OCI-LY1 (cell line): ENCODE measurements at regions not wholly inside any gene's neighbourhood (a gene's known extent, or its start where the extent isn't known, plus 50 kb on each side); places are given as distances from the start of the nearest gene placed in this dataset.

ENCODE experiments used
- H2AFZ ChIP-seq: fragments of 200-600 bp; sonication (generic), shearing (Covaris generic); 2 replicates; pipeline ENCODE4 v1.6.0; 2014; ENCODE audit warnings: antibody characterized with exemption, mild to moderate bottlenecking, low read length
- H3F3A ChIP-seq: fragments of 200-600 bp; sonication (generic), shearing (Covaris generic); 2 replicates; pipeline ENCODE4 v1.6.0; 2014; ENCODE audit warnings: mild to moderate bottlenecking, antibody characterized with exemption, low read length, moderate library complexity; ENCODE audit not compliant: insufficient read depth
- H3K27ac ChIP-seq: fragments of 200-600 bp; sonication (generic); 2 replicates; pipeline ENCODE4 v1.5.1; 2014; ENCODE audit warnings: low read length, mixed run types, mild to moderate bottlenecking, low read depth; ENCODE audit not compliant: poor library complexity, severe bottlenecking
- H3K27me3 ChIP-seq: fragments of 200-600 bp; sonication (generic); 2 replicates; pipeline ENCODE4 v1.6.0; 2014; ENCODE audit warnings: antibody characterized with exemption, mild to moderate bottlenecking, low read length, moderate library complexity; ENCODE audit not compliant: insufficient read depth
- H3K36me3 ChIP-seq: fragments of 200-600 bp; sonication (generic); 2 replicates; pipeline ENCODE4 v1.6.1; 2014; ENCODE audit warnings: mild to moderate bottlenecking, antibody characterized with exemption, low read length, moderate library complexity, mixed read lengths; ENCODE audit not compliant: insufficient read depth
- H3K4me1 ChIP-seq: fragments of 200-600 bp; sonication (generic); 2 replicates; pipeline ENCODE4 v1.5.1; 2014; ENCODE audit warnings: mild to moderate bottlenecking, low read length, moderate library complexity; ENCODE audit not compliant: insufficient read depth, severe bottlenecking
- H3K4me2 ChIP-seq: fragments of 200-600 bp; sonication (generic), shearing (Covaris generic); 2 replicates; pipeline ENCODE4 v1.6.1; 2014; ENCODE audit warnings: low read length
- H3K4me3 ChIP-seq: fragments of 200-600 bp; sonication (generic); 2 replicates; pipeline ENCODE4 v1.5.1; 2014; ENCODE audit warnings: low read length, low read depth, mild to moderate bottlenecking, mixed read lengths; ENCODE audit not compliant: poor library complexity, severe bottlenecking
- H3K79me2 ChIP-seq: fragments of 200-600 bp; shearing (Covaris generic); 2 replicates; pipeline ENCODE4 v1.6.1; 2016; ENCODE audit warnings: mixed run types, low read length, mixed read lengths; ENCODE audit not compliant: insufficient read depth
- H3K9ac ChIP-seq: fragments of 200-600 bp; sonication (generic), shearing (Covaris generic); 2 replicates; pipeline ENCODE4 v1.6.1; 2014; ENCODE audit warnings: mild to moderate bottlenecking, low read length, mixed read lengths
- H3K9me2 ChIP-seq: fragments of 200-600 bp; sonication (generic), shearing (Covaris generic); 2 replicates; pipeline ENCODE4 v1.6.1; 2014; ENCODE audit warnings: low read depth, mild to moderate bottlenecking, low read length, mixed read lengths
- H3K9me3 ChIP-seq: fragments of 200-600 bp; shearing (Covaris generic); 2 replicates; pipeline ENCODE4 v1.6.1; 2014; ENCODE audit warnings: low read length, mixed read lengths
- H4K20me1 ChIP-seq: fragments of 200-600 bp; sonication (generic), shearing (Covaris generic); 2 replicates; pipeline ENCODE4 v1.6.0; 2016; ENCODE audit warnings: mild to moderate bottlenecking, low read length; ENCODE audit not compliant: insufficient read depth
- EZH2 ChIP-seq: fragments of 200-600 bp; sonication (generic), shearing (Covaris generic); IDR thresholded peaks from 2 replicates; pipeline ENCODE4 v1.8.0; 2017; ENCODE audit warnings: borderline replicate concordance, mixed run types, mild to moderate bottlenecking, antibody characterized with exemption, low read length, moderate library complexity, mixed read lengths
- TF ChIP-seq, protein P1 (sequence below): fragments of 200-600 bp; sonication (generic), shearing (Covaris generic); IDR thresholded peaks from 2 replicates; pipeline ENCODE4 v1.5.1; 2017; ENCODE audit warnings: mild to moderate bottlenecking, antibody characterized with exemption, low read length, moderate library complexity, mixed read lengths

DNA sequence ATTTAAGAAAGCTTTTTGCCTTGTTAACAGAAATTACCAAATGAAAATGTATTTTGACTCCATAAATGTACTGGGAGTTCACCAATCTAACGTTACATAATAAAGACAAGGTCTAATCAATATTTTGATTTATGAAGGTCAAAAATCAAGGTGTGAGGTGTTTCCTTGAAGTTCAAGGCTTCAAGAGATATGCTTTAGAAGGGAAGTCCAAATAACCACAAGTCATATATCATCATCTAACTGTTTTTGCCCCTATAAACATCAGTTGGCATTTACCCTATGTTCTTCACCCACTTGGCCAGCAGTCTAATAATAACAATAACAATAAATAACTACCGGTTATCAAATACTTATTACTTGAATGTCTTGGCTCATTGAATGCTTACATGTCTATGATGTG is 196.1 kb upstream of the ID2 start:
- H3K9me2 ChIP-seq = no peaks in the 10 kb centered on the region
- TF ChIP-seq EZH2 = no peak
- TF ChIP-seq, protein P1, sequence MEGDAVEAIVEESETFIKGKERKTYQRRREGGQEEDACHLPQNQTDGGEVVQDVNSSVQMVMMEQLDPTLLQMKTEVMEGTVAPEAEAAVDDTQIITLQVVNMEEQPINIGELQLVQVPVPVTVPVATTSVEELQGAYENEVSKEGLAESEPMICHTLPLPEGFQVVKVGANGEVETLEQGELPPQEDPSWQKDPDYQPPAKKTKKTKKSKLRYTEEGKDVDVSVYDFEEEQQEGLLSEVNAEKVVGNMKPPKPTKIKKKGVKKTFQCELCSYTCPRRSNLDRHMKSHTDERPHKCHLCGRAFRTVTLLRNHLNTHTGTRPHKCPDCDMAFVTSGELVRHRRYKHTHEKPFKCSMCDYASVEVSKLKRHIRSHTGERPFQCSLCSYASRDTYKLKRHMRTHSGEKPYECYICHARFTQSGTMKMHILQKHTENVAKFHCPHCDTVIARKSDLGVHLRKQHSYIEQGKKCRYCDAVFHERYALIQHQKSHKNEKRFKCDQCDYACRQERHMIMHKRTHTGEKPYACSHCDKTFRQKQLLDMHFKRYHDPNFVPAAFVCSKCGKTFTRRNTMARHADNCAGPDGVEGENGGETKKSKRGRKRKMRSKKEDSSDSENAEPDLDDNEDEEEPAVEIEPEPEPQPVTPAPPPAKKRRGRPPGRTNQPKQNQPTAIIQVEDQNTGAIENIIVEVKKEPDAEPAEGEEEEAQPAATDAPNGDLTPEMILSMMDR = no peak
- H3K27ac ChIP-seq = no peak overlapping the region
- no peaks in the 10 kb centered on the region for H4K20me1 ChIP-seq
- H3K79me2 ChIP-seq = no peaks in the 10 kb centered on the region
- H3K4me1 ChIP-seq = peaks cover 42% of the 10 kb centered on the region
- H3F3A ChIP-seq = no peaks in the 10 kb centered on the region
- no peak overlapping the region for H3K9ac ChIP-seq
- no peaks in the 10 kb centered on the region for H3K9me3 ChIP-seq
- no peak overlapping the region for H3K4me2 ChIP-seq
- no peak overlapping the region for H2AFZ ChIP-seq
- H3K36me3 ChIP-seq = no peaks in the 10 kb centered on the region; the same call in 1 of the 2 replicates
- no peak overlapping the region for H3K4me3 ChIP-seq
- H3K27me3 ChIP-seq = no peaks in the 10 kb centered on the region

DNA sequence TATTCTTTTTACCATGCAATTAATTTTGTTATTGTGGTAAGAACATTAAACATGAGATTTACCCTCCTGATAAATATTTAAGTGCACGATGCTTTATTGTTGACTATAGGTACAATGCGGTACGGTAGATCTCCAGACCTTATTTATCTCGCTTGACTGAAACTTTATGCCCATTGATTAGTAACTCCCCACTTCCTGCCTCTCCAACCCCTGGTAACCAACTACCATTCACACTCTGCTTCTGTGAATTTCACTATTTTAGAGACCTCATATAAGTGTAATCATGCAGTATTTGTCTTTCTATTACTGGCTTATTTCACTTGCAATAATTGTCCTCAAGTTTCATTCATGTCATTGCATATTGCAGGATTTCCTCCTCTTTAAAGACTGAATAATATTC is 195.7 kb upstream of the ID2 start:
- H3K27me3 ChIP-seq = no peaks in the 10 kb centered on the region
- H3K4me2 ChIP-seq = no peak overlapping the region
- H4K20me1 ChIP-seq = no peaks in the 10 kb centered on the region
- H3K79me2 ChIP-seq = no peaks in the 10 kb centered on the region
- TF ChIP-seq EZH2 = no peak
- TF ChIP-seq, protein P1 = no peak
- no peaks in the 10 kb centered on the region for H3K9me3 ChIP-seq
- H3K27ac ChIP-seq = no peak overlapping the region
- H2AFZ ChIP-seq = no peak overlapping the region
- no peak overlapping the region for H3K4me3 ChIP-seq
- H3K36me3 ChIP-seq = no peaks in the 10 kb centered on the region; the same call in 1 of the 2 replicates
- peaks cover 39% of the 10 kb centered on the region for H3K4me1 ChIP-seq
- no peak overlapping the region for H3K9ac ChIP-seq
- H3K9me2 ChIP-seq = no peaks in the 10 kb centered on the region
- H3F3A ChIP-seq = no peaks in the 10 kb centered on the region

DNA sequence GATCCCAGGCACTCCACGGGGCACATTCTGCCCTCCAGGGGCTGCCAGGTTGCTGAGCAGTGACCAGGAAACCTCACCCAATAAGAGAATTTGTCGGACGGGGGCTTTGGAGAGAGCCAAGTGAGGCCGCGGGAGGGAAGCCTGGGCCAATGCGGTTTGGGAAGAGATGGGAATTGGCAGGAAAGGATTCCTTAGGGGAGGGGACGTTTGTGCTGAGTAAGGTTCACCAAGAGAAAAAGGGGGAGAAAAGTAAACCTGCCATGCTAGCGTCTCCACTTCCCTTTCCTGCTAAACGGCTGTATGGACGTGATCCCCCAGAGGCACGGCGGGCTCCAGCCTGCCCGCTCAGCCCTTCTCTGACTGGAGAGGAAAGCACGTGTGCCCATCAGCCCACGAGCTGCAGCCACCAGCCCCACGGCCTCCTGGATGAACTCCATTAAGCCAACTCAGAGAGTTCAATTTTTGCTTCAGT is 194.4 kb upstream of the ID2 start:
- no peaks in the 10 kb centered on the region for H3K9me3 ChIP-seq
- H3F3A ChIP-seq = no peaks in the 10 kb centered on the region
- no peak overlapping the region for H3K9ac ChIP-seq
- no peak overlapping the region for H2AFZ ChIP-seq
- H4K20me1 ChIP-seq = no peaks in the 10 kb centered on the region
- H3K9me2 ChIP-seq = no peaks in the 10 kb centered on the region
- peak overlapping the region; percentile 17; the same call in 1 of the 2 replicates for H3K4me2 ChIP-seq
- H3K27ac ChIP-seq = no peak overlapping the region
- no peaks in the 10 kb centered on the region for H3K79me2 ChIP-seq
- peaks cover 25% of the 10 kb centered on the region for H3K4me1 ChIP-seq
- no peaks in the 10 kb centered on the region; the same call in 1 of the 2 replicates for H3K36me3 ChIP-seq
- H3K27me3 ChIP-seq = no peaks in the 10 kb centered on the region
- H3K4me3 ChIP-seq = no peak overlapping the region
- TF ChIP-seq EZH2 = no peak
- TF ChIP-seq, protein P1 = no peak
